Keratinocyte (primary cell): ENCODE measurements at regions not wholly inside any gene's neighbourhood (a gene's known extent, or its start where the extent isn't known, plus 50 kb on each side); places are given as distances from the start of the nearest gene placed in this dataset.

Source experiments
- DNase-seq: peaks from one replicate; pipeline ENCODE4 v3.0.0-alpha.2; 2011; ENCODE audit warnings: low read depth, missing footprints, low spot score
- FAIRE-seq: peaks from 2 replicates; lab custom pipeline; 2011; peaks lifted over from hg19 to GRCh38; lab: Jason Lieb, UNC
- H2AFZ ChIP-seq: 2 replicates; pipeline ENCODE4 v1.6.0; 2012; ENCODE audit warnings: low read length, control low read depth, inconsistent platforms; ENCODE audit not compliant: control insufficient read depth
- H3K27ac ChIP-seq: 2 replicates; pipeline ENCODE4 v1.5.1; 2011; ENCODE audit warnings: low read length; ENCODE audit not compliant: control insufficient read depth, insufficient read depth
- H3K27me3 ChIP-seq: 3 replicates; pipeline ENCODE4 v1.6.0; 2011; ENCODE audit warnings: low read length; ENCODE audit not compliant: control insufficient read depth, insufficient read depth; ENCODE audit errors: extremely low read depth
- H3K36me3 ChIP-seq, 2 experiments: 2 replicates in 1 of 2; 3 replicates in 1 of 2; pipeline ENCODE4 v1.5.1; 2011; ENCODE audit warnings: low read length in 2 of 2, mild to moderate bottlenecking in 1 of 2; ENCODE audit not compliant: control insufficient read depth in 2 of 2, insufficient read depth in 2 of 2; ENCODE audit errors: extremely low read depth in 1 of 2
- H3K4me1 ChIP-seq: 3 replicates; pipeline ENCODE4 v1.5.1; 2011; ENCODE audit warnings: low read length; ENCODE audit not compliant: control insufficient read depth, insufficient read depth; ENCODE audit errors: extremely low read depth
- H3K4me2 ChIP-seq: 3 replicates; pipeline ENCODE4 v1.6.0; 2011; ENCODE audit warnings: low read depth, low read length; ENCODE audit not compliant: control insufficient read depth, insufficient read depth; ENCODE audit errors: extremely low read depth
- H3K4me3 ChIP-seq, 3 experiments: fragments of 200-600 bp in 1 of 3; sonication (generic) in 1 of 3; 2 replicates in 2 of 3; 3 replicates in 1 of 3; pipeline ENCODE4 v1.5.1; 2011 to 2016; ENCODE audit warnings: low read length in 3 of 3, mild to moderate bottlenecking in 3 of 3, control low read depth in 2 of 3, inconsistent platforms in 1 of 3, low read depth in 1 of 3, mixed read lengths in 1 of 3, mixed run types in 1 of 3, moderate library complexity in 1 of 3; ENCODE audit not compliant: control insufficient read depth in 2 of 3, insufficient read depth in 2 of 3; ENCODE audit errors: extremely low read depth in 1 of 3
- H3K79me2 ChIP-seq: 2 replicates; pipeline ENCODE4 v1.6.0; 2012; ENCODE audit warnings: low read length; ENCODE audit not compliant: control insufficient read depth, insufficient read depth
- H3K9ac ChIP-seq: 3 replicates; pipeline ENCODE4 v1.6.0; 2011; ENCODE audit warnings: low read length; ENCODE audit not compliant: control insufficient read depth, insufficient read depth; ENCODE audit errors: extremely low read depth
- H3K9me1 ChIP-seq: 3 replicates; pipeline ENCODE4 v1.6.0; 2011; ENCODE audit warnings: low read length; ENCODE audit not compliant: control insufficient read depth, insufficient read depth; ENCODE audit errors: extremely low read depth
- H3K9me3 ChIP-seq: 2 replicates; pipeline ENCODE4 v1.5.1; 2012; ENCODE audit warnings: low read depth, low read length; ENCODE audit not compliant: control insufficient read depth
- H4K20me1 ChIP-seq: 3 replicates; pipeline ENCODE4 v1.6.0; 2011; ENCODE audit warnings: low read length; ENCODE audit not compliant: control insufficient read depth, insufficient read depth; ENCODE audit errors: extremely low read depth
- EZH2 ChIP-seq: IDR thresholded peaks from one replicate; pipeline ENCODE4 v1.6.1; 2012; ENCODE audit warnings: inconsistent platforms, mild to moderate bottlenecking, low read length, moderate library complexity
- dilution Hi-C: fragments of 300-500 bp; cut with MboI; formaldehyde crosslinking; loops from one replicate; pipeline ENCODE4 v1.7.0; 2020; ENCODE audit warnings: low sequenced_read_pairs; ENCODE audit not compliant: extremely low pct_ligation_motif_present
- TF ChIP-seq, protein P1 (sequence below), 3 experiments: IDR thresholded peaks in 1 of 3; conservative IDR thresholded peaks in 1 of 3; optimal IDR thresholded peaks in 1 of 3; 2 replicates in 2 of 3; 3 replicates in 1 of 3; pipeline versions ENCODE3 to v1.5.1; 2011; ENCODE audit warnings: low read length in 3 of 3, mild to moderate bottlenecking in 3 of 3, moderate library complexity in 2 of 3, control low read depth in 1 of 3, inconsistent platforms in 1 of 3; ENCODE audit not compliant: insufficient read depth in 2 of 3; ENCODE audit errors: extremely low read depth in 1 of 3

DNA sequence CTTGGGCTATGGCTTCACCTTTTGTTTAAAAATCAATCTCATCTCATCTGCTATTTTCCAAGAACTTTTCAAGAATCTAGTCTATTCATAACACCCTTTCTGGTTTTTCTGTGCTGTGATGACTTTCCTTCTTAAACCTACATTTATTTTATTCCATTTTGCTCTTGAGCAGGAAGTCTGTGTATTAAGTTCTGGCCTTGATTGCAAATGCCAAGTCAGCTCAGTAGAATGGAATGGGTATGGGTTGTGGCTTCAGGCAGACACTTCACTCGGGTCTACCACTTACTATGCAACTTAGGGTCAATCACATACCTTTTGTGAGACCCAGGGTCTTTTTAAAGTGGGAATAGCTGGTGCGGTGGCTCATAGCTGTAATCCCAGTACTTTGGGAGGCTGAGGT is 522.3 kb downstream of the TRIML1 start:
- TF ChIP-seq, protein P1, sequence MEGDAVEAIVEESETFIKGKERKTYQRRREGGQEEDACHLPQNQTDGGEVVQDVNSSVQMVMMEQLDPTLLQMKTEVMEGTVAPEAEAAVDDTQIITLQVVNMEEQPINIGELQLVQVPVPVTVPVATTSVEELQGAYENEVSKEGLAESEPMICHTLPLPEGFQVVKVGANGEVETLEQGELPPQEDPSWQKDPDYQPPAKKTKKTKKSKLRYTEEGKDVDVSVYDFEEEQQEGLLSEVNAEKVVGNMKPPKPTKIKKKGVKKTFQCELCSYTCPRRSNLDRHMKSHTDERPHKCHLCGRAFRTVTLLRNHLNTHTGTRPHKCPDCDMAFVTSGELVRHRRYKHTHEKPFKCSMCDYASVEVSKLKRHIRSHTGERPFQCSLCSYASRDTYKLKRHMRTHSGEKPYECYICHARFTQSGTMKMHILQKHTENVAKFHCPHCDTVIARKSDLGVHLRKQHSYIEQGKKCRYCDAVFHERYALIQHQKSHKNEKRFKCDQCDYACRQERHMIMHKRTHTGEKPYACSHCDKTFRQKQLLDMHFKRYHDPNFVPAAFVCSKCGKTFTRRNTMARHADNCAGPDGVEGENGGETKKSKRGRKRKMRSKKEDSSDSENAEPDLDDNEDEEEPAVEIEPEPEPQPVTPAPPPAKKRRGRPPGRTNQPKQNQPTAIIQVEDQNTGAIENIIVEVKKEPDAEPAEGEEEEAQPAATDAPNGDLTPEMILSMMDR (optimal IDR thresholded peaks at IDR 0.05 in 1 of 3, IDR thresholded peaks at IDR 0.05 in 1 of 3, conservative IDR thresholded peaks at IDR 0.05 in 1 of 3; ENCODE audit: extremely low read depth in 1 of 3, insufficient read depth in 2 of 3, low read length in 3 of 3) = no peak
- no peak for TF ChIP-seq EZH2
- H4K20me1 ChIP-seq = no peaks in the 10 kb centered on the region
- H3K36me3 ChIP-seq = no peaks in the 10 kb centered on the region
- no peaks in the 10 kb centered on the region for H3K79me2 ChIP-seq
- no peak overlapping the region for H3K27ac ChIP-seq
- H3K4me3 ChIP-seq = no peak overlapping the region
- no peaks in the 10 kb centered on the region for H3K27me3 ChIP-seq
- no peak overlapping the region for H2AFZ ChIP-seq
- dilution Hi-C loops = no loop called here
- H3K9me3 ChIP-seq = no peaks in the 10 kb centered on the region
- H3K4me1 ChIP-seq = no peaks in the 10 kb centered on the region
- no peaks in the 10 kb centered on the region for H3K9me1 ChIP-seq
- no peak overlapping the region for H3K9ac ChIP-seq
- no peak for FAIRE-seq
- no peak overlapping the region for H3K4me2 ChIP-seq
- DNase-seq = no peak

DNA sequence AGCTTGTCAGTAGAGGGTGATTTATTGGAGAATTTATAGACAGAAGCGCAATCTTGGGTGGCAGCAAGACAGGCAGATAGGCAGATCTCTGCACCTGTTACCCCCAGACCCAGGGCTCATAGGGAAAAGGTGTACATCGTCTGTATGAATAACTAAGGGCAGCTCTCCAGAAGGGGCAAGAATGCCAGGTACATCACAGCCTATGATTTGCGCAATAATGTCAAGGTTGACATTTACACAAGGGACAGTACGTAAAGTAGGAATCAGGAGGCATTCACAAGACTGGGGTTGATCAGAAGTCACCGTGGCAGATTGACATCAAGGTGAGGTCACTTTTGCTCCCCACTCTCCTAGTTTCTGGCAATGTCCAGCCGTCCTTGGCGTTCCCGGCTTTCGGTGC is 524.1 kb downstream of the TRIML1 start:
- no peaks in the 10 kb centered on the region for H3K36me3 ChIP-seq
- no peaks in the 10 kb centered on the region for H3K27me3 ChIP-seq
- H2AFZ ChIP-seq = no peak overlapping the region
- no peak overlapping the region for H3K4me3 ChIP-seq
- DNase-seq (no peak), FAIRE-seq (no peak)
- H3K9ac ChIP-seq = no peak overlapping the region
- H4K20me1 ChIP-seq = no peaks in the 10 kb centered on the region
- no peaks in the 10 kb centered on the region for H3K4me1 ChIP-seq
- H3K4me2 ChIP-seq = no peak overlapping the region
- no peak for TF ChIP-seq EZH2
- TF ChIP-seq, protein P1 (optimal IDR thresholded peaks at IDR 0.05 in 1 of 3, IDR thresholded peaks at IDR 0.05 in 1 of 3, conservative IDR thresholded peaks at IDR 0.05 in 1 of 3; ENCODE audit: extremely low read depth in 1 of 3, insufficient read depth in 2 of 3, low read length in 3 of 3) = no peak
- H3K27ac ChIP-seq = no peak overlapping the region
- H3K9me1 ChIP-seq = no peaks in the 10 kb centered on the region
- no peaks in the 10 kb centered on the region for H3K79me2 ChIP-seq
- H3K9me3 ChIP-seq = no peaks in the 10 kb centered on the region
- dilution Hi-C loops = no loop called here
